DND-41 (cell line): ENCODE measurements at regions not wholly inside any gene's neighbourhood (a gene's known extent, or its start where the extent isn't known, plus 50 kb on each side); places are given as distances from the start of the nearest gene placed in this dataset.

Experiments
- ATAC-seq: fragments of 200-7000 bp; cut with Tn5 transposase; 3 replicates; pipeline ENCODE4 v1.9.1; 2021; ENCODE audit warnings: low read depth; ENCODE audit not compliant: insufficient read depth
- DNase-seq: peaks from one replicate; pipeline ENCODE4 v3.0.0-alpha.2; 2020
- H2AFZ ChIP-seq: 2 replicates; pipeline ENCODE4 v1.6.0; 2012; ENCODE audit warnings: low read depth, low read length
- H3K27ac ChIP-seq: 2 replicates; pipeline ENCODE4 v1.5.1; 2012; ENCODE audit warnings: low read length, inconsistent platforms
- H3K27me3 ChIP-seq: fragments of 200-600 bp; sonication (generic); 2 replicates; pipeline ENCODE4 v1.6.0; 2012; ENCODE audit warnings: low read length, mild to moderate bottlenecking, inconsistent platforms; ENCODE audit not compliant: insufficient read depth, poor library complexity
- H3K36me3 ChIP-seq: 2 replicates; pipeline ENCODE4 v1.5.1; 2012; ENCODE audit warnings: low read length, inconsistent platforms; ENCODE audit not compliant: insufficient read depth
- H3K4me1 ChIP-seq: 2 replicates; pipeline ENCODE4 v1.5.1; 2012; ENCODE audit warnings: mild to moderate bottlenecking, low read length; ENCODE audit not compliant: insufficient read depth
- H3K4me2 ChIP-seq: 2 replicates; pipeline ENCODE4 v1.6.0; 2012; ENCODE audit warnings: mild to moderate bottlenecking, moderate library complexity, low read length, inconsistent platforms; ENCODE audit not compliant: insufficient read depth
- H3K4me3 ChIP-seq, 2 experiments: fragments of 200-600 bp in 1 of 2; shearing (Covaris generic) in 1 of 2; 2 replicates each; pipeline ENCODE4 v1.5.1; 2012 to 2016; ENCODE audit warnings: inconsistent platforms in 2 of 2, low read length in 2 of 2, mild to moderate bottlenecking in 2 of 2, low read depth in 1 of 2, moderate library complexity in 1 of 2
- H3K79me2 ChIP-seq: 2 replicates; pipeline ENCODE4 v1.6.0; 2012; ENCODE audit warnings: low read length, inconsistent platforms; ENCODE audit not compliant: insufficient read depth
- H3K9ac ChIP-seq: 2 replicates; pipeline ENCODE4 v1.6.0; 2012; ENCODE audit warnings: low read depth, mild to moderate bottlenecking, inconsistent platforms, low read length, moderate library complexity
- H3K9me3 ChIP-seq: 2 replicates; pipeline ENCODE4 v1.5.1; 2012; ENCODE audit warnings: low read length, moderate library complexity, mild to moderate bottlenecking, inconsistent platforms; ENCODE audit not compliant: insufficient read depth, severe bottlenecking
- H4K20me1 ChIP-seq: 2 replicates; pipeline ENCODE4 v1.6.0; 2012; ENCODE audit warnings: low read length; ENCODE audit not compliant: insufficient read depth
- EZH2 ChIP-seq: IDR thresholded peaks from 3 replicates; pipeline ENCODE4 v1.6.1; 2012; ENCODE audit warnings: borderline replicate concordance, low read depth, mild to moderate bottlenecking, moderate library complexity, low read length, inconsistent platforms; ENCODE audit not compliant: severe bottlenecking
- TF ChIP-seq, protein P1 (sequence below): IDR thresholded peaks from 2 replicates; pipeline ENCODE4 v1.5.1; 2012; ENCODE audit warnings: borderline replicate concordance, low read length, moderate library complexity, mild to moderate bottlenecking; ENCODE audit not compliant: poor library complexity, severe bottlenecking; ENCODE audit errors: extremely low read depth

GRCh38 chr18:75931079-75931478 is 503.6 kb upstream of the SMIM21 start:
- ATAC-seq (no peak), DNase-seq (no peak)
- no peak overlapping the region for H3K4me2 ChIP-seq
- no peaks in the 10 kb centered on the region for H3K36me3 ChIP-seq
- no peaks in the 10 kb centered on the region for H3K79me2 ChIP-seq
- H3K9me3 ChIP-seq: no peaks in the 10 kb centered on the region
- no peak overlapping the region for H3K9ac ChIP-seq
- no peak overlapping the region for H3K4me3 ChIP-seq
- no peaks in the 10 kb centered on the region for H3K27me3 ChIP-seq
- no peaks in the 10 kb centered on the region for H4K20me1 ChIP-seq
- TF ChIP-seq, protein P1, sequence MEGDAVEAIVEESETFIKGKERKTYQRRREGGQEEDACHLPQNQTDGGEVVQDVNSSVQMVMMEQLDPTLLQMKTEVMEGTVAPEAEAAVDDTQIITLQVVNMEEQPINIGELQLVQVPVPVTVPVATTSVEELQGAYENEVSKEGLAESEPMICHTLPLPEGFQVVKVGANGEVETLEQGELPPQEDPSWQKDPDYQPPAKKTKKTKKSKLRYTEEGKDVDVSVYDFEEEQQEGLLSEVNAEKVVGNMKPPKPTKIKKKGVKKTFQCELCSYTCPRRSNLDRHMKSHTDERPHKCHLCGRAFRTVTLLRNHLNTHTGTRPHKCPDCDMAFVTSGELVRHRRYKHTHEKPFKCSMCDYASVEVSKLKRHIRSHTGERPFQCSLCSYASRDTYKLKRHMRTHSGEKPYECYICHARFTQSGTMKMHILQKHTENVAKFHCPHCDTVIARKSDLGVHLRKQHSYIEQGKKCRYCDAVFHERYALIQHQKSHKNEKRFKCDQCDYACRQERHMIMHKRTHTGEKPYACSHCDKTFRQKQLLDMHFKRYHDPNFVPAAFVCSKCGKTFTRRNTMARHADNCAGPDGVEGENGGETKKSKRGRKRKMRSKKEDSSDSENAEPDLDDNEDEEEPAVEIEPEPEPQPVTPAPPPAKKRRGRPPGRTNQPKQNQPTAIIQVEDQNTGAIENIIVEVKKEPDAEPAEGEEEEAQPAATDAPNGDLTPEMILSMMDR: no peak
- no peak for TF ChIP-seq EZH2
- H3K4me1 ChIP-seq: no peaks in the 10 kb centered on the region
- H2AFZ ChIP-seq: no peak overlapping the region
- no peak overlapping the region for H3K27ac ChIP-seq

GRCh38 chr18:75928706-75929105 is 501.2 kb upstream of the SMIM21 start:
- ATAC-seq: no peak
- H3K36me3 ChIP-seq: no peaks in the 10 kb centered on the region
- no peaks in the 10 kb centered on the region for H3K4me1 ChIP-seq
- no peak overlapping the region for H3K27ac ChIP-seq
- no peaks in the 10 kb centered on the region for H3K27me3 ChIP-seq
- no peaks in the 10 kb centered on the region for H4K20me1 ChIP-seq
- H3K4me3 ChIP-seq: no peak overlapping the region
- DNase-seq: no peak
- H3K4me2 ChIP-seq: no peak overlapping the region
- H3K79me2 ChIP-seq: no peaks in the 10 kb centered on the region
- no peak for TF ChIP-seq EZH2
- TF ChIP-seq, protein P1: no peak
- H3K9me3 ChIP-seq: no peaks in the 10 kb centered on the region
- H3K9ac ChIP-seq: no peak overlapping the region
- no peak overlapping the region for H2AFZ ChIP-seq

DNA sequence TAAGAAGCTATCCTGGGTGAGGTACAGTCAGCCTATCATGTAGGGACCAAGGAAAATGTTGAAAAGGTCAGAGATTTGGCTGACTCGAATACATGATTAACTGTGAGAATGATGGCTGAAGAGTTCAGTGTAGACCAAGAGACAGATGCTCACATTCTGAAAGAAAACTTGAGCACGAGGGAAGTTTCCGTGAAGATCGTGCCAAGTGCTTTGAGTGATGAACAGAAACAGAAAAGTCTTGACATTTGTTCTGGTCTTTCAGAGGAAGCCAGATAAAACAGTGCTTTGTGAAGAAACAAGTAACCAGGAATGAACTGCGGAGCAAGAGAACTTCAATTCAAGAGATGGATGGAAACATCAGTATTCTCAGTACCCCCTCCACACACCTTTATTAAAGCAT is 500.3 kb upstream of the SMIM21 start:
- DNase-seq: no peak
- H2AFZ ChIP-seq: no peak overlapping the region

More for the DNA sequence above, 500.3 kb upstream of the SMIM21 start:
- H3K4me3 ChIP-seq: no peak overlapping the region
- H3K27ac ChIP-seq: no peak overlapping the region
- ATAC-seq: no peak
- no peaks in the 10 kb centered on the region for H3K9me3 ChIP-seq
- no peaks in the 10 kb centered on the region for H3K79me2 ChIP-seq
- no peaks in the 10 kb centered on the region for H3K4me1 ChIP-seq
- no peak overlapping the region for H3K9ac ChIP-seq
- H3K27me3 ChIP-seq: no peaks in the 10 kb centered on the region
- no peaks in the 10 kb centered on the region for H3K36me3 ChIP-seq
- TF ChIP-seq EZH2: no peak
- TF ChIP-seq, protein P1: no peak
- no peak overlapping the region for H3K4me2 ChIP-seq
- no peaks in the 10 kb centered on the region for H4K20me1 ChIP-seq
